ENCODE measurements at regions not wholly inside any gene's neighbourhood (a gene's known extent, or its start where the extent isn't known, plus 50 kb on each side); places are given as distances from the start of the nearest gene placed in this dataset.

- TF ChIP-seq CTCF (IDR thresholded peaks at IDR 0.05) (no peak), POLR2AphosphoS5 (IDR thresholded peaks at IDR 0.05) (no peak), EP300 (IDR thresholded peaks at IDR 0.05) (no peak), POLR2A (IDR thresholded peaks at IDR 0.05; ENCODE audit: low read depth) (no peak)
Measured at GRCh38 chr6:4426968-4427367, 291.6 kb upstream of the ECI2 start.
